Karpas-422 (cell line): ENCODE measurements at regions not wholly inside any gene's neighbourhood (a gene's known extent, or its start where the extent isn't known, plus 50 kb on each side); places are given as distances from the start of the nearest gene placed in this dataset.

Experiments used
- DNase-seq: peaks from one replicate; pipeline ENCODE4 v3.0.0-alpha.2; 2015
- H2AFZ ChIP-seq: fragments of 200-600 bp; sonication (generic); 2 replicates; pipeline ENCODE4 v1.6.1; 2014; ENCODE audit warnings: antibody characterized with exemption, low read length, mixed read lengths
- H3K27ac ChIP-seq: fragments of 200-600 bp; sonication (generic); 2 replicates; pipeline ENCODE4 v1.5.1; 2014; ENCODE audit warnings: mild to moderate bottlenecking, low read length, moderate library complexity
- H3K27me3 ChIP-seq: fragments of 200-600 bp; sonication (generic); 2 replicates; pipeline ENCODE4 v1.6.1; 2014; ENCODE audit warnings: low read length, mixed read lengths
- H3K36me3 ChIP-seq: fragments of 200-600 bp; sonication (generic); 2 replicates; pipeline ENCODE4 v1.6.1; 2014; ENCODE audit warnings: low read length, mixed read lengths; ENCODE audit not compliant: insufficient read depth
- H3K4me1 ChIP-seq: fragments of 200-600 bp; sonication (generic); 2 replicates; pipeline ENCODE4 v1.6.1; 2014; ENCODE audit warnings: mild to moderate bottlenecking, low read length, mixed read lengths
- H3K4me2 ChIP-seq: fragments of 200-600 bp; sonication (generic); 2 replicates; pipeline ENCODE4 v1.6.1; 2014; ENCODE audit warnings: low read length, low read depth, mild to moderate bottlenecking; ENCODE audit not compliant: poor library complexity, severe bottlenecking
- H3K4me3 ChIP-seq: fragments of 200-600 bp; sonication (generic); 2 replicates; pipeline ENCODE4 v1.5.1; 2014; ENCODE audit warnings: mild to moderate bottlenecking, antibody characterized with exemption, low read length, mixed read lengths
- H3K79me2 ChIP-seq: fragments of 200-600 bp; sonication (generic); 2 replicates; pipeline ENCODE4 v1.6.1; 2014; ENCODE audit warnings: mild to moderate bottlenecking, low read length, mixed read lengths
- H3K9ac ChIP-seq: fragments of 200-600 bp; sonication (generic); 2 replicates; pipeline ENCODE4 v1.6.0; 2014; ENCODE audit warnings: low read length
- H3K9me2 ChIP-seq: fragments of 200-600 bp; sonication (generic), shearing (Covaris generic); replicated peaks from 2 replicates; pipeline ENCODE4 v1.6.0; 2014; ENCODE audit warnings: mild to moderate bottlenecking, low read length, moderate library complexity; ENCODE audit not compliant: insufficient read depth
- H3K9me3 ChIP-seq: fragments of 300-700, 200-600 bp; sonication (generic); 2 replicates; pipeline ENCODE4 v1.6.1; 2014; ENCODE audit warnings: low read length, mixed read lengths
- H4K20me1 ChIP-seq: fragments of 200-600 bp; sonication (generic); 2 replicates; pipeline ENCODE4 v1.6.1; 2014; ENCODE audit warnings: mild to moderate bottlenecking, antibody characterized with exemption, low read length, low read depth; ENCODE audit not compliant: insufficient read depth

DNA sequence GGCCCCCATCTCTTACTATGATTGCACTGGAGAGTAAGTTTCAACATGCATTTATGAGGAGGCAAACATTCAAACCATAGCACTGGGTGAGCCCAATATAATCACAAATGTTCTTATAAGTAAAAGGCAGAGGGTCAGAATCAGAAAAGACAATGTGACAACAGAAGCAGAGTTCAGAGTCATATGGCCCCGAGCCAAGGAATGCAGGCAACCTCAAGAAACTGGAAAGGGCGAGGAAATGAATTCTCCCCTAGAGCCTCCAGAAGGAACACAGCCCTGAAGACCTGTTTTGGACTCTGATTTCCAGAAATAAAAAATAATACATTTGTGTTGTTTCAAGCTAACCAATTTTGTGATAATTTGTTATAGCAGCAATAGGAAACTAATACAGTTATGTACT lies 81.3 kb upstream of the ABI3BP start:
- no peak for DNase-seq

GRCh38 chr3:101072300-101072699 lies 79.1 kb upstream of the ABI3BP start:
- Histone ChIP-seq H3K4me3 (no peak overlapping the region), H4K20me1 (no peaks in the 10 kb centered on the region), H3K79me2 (no peaks in the 10 kb centered on the region), H3K9me3 (no peaks in the 10 kb centered on the region), H3K27ac (no peak overlapping the region), H3K36me3 (no peaks in the 10 kb centered on the region), H3K9me2 (no peaks in the 10 kb centered on the region), H3K4me2 (no peak overlapping the region), H3K27me3 (no peaks in the 10 kb centered on the region), H3K4me1 (no peaks in the 10 kb centered on the region), H2AFZ (no peak overlapping the region), H3K9ac (no peak overlapping the region)
- no peak for DNase-seq

More for the DNA sequence above, 81.3 kb upstream of the ABI3BP start:
- Histone ChIP-seq H3K27ac (no peak overlapping the region), H3K4me1 (no peaks in the 10 kb centered on the region), H3K27me3 (no peaks in the 10 kb centered on the region), H2AFZ (no peak overlapping the region), H4K20me1 (no peaks in the 10 kb centered on the region), H3K4me2 (no peak overlapping the region), H3K36me3 (no peaks in the 10 kb centered on the region), H3K9me3 (no peaks in the 10 kb centered on the region), H3K4me3 (no peak overlapping the region), H3K79me2 (no peaks in the 10 kb centered on the region), H3K9ac (no peak overlapping the region), H3K9me2 (no peaks in the 10 kb centered on the region)

- no peak for DNase-seq
- Histone ChIP-seq H3K9me2 (no peaks in the 10 kb centered on the region), H3K36me3 (no peaks in the 10 kb centered on the region), H2AFZ (no peak overlapping the region), H4K20me1 (no peaks in the 10 kb centered on the region), H3K27ac (no peak overlapping the region), H3K9ac (no peak overlapping the region), H3K27me3 (no peaks in the 10 kb centered on the region), H3K9me3 (no peaks in the 10 kb centered on the region), H3K4me3 (no peak overlapping the region), H3K79me2 (no peaks in the 10 kb centered on the region), H3K4me2 (no peak overlapping the region), H3K4me1 (no peaks in the 10 kb centered on the region)
These were observed 77.5 kb upstream of the ABI3BP start for GRCh38 chr3:101070799-101071121.

DNA sequence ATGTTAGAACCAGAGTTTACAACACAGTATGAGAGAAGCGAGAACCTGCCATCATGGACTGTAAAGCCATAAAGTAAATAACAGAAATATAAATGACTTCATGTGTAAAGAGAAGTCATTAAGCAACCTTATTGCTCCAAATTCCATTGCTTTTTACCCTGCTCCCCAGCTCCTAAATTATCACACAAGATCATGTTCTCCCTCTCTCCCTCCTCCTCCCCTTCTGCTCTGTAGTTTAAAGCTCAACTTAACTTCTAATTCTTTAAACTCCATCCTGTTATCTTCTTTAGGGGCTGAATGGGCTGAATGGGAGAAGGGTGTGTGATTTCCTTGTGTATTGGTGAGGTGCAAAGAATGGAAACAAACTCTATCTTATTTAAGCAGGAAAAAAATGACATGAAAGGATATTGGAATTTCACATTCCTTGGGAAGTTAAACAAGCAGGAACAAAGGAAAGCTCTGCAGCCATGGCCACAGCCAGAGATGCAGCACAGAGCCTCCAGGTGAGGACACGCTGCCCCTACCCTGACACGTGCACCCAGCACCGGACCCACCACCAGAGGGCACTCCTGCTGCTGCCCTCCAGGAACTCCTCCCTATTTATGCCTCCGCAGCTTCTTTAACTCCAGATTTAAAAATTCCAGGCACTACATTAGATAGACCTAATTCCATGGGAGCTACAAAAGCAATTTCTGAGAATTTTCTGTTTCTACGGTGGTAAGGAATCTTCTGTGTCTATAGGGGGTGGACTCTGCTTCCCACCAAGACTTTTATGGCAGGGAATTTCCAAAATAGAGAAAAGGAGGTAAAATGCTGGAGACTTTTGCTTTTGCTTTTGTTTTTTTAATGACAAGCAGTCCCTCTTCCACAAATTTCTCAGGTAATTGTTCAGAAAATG lies 76.9 kb upstream of the ABI3BP start:
- Histone ChIP-seq H3K4me2 (no peak overlapping the region), H2AFZ (no peak overlapping the region; the same call in 1 of the 2 replicates), H3K27ac (no peak overlapping the region), H3K4me3 (no peak overlapping the region), H3K27me3 (no peaks in the 10 kb centered on the region), H3K79me2 (no peaks in the 10 kb centered on the region), H3K36me3 (no peaks in the 10 kb centered on the region), H3K9ac (no peak overlapping the region), H3K4me1 (no peaks in the 10 kb centered on the region), H3K9me3 (no peaks in the 10 kb centered on the region), H4K20me1 (no peaks in the 10 kb centered on the region), H3K9me2 (no peaks in the 10 kb centered on the region)
- DNase-seq = peak; percentile 84

- H3K4me1 ChIP-seq = no peaks in the 10 kb centered on the region
- H3K79me2 ChIP-seq = no peaks in the 10 kb centered on the region
- H3K9me3 ChIP-seq = no peaks in the 10 kb centered on the region
- DNase-seq = no peak
- H3K4me2 ChIP-seq = no peak overlapping the region
- H3K9me2 ChIP-seq = no peaks in the 10 kb centered on the region
- no peaks in the 10 kb centered on the region for H3K27me3 ChIP-seq
- no peak overlapping the region for H3K27ac ChIP-seq
- H3K4me3 ChIP-seq = no peak overlapping the region
- no peak overlapping the region for H3K9ac ChIP-seq
- H2AFZ ChIP-seq = no peak overlapping the region
- no peaks in the 10 kb centered on the region for H4K20me1 ChIP-seq
- H3K36me3 ChIP-seq = no peaks in the 10 kb centered on the region
These were observed 75.8 kb upstream of the ABI3BP start for GRCh38 chr3:101068876-101069606.

DNA sequence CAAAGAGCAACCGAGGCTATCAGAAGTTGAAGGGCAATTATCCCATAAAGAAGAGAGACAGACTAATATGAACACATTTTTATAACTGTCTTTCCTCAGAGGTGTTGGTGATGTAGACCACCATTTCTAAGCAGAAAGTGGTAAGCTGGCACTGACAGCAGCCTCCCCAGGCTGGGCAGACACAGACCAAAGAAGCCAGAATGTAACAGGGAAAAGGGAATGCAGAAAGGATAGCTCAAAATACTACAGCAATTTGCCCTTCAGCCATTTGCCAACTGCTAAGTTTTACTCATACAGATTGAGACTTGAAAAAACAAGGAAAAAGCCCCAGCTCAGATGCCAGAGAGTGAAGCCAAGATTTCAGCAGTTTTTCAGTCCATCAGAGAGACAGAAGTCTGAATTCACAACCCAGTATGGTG lies 73.5 kb upstream of the ABI3BP start:
- Histone ChIP-seq H3K9ac (no peak overlapping the region), H3K9me3 (no peaks in the 10 kb centered on the region), H3K4me3 (no peak overlapping the region), H3K36me3 (no peaks in the 10 kb centered on the region), H3K27ac (no peak overlapping the region), H3K9me2 (no peaks in the 10 kb centered on the region), H3K4me1 (no peaks in the 10 kb centered on the region), H4K20me1 (no peaks in the 10 kb centered on the region), H2AFZ (no peak overlapping the region), H3K79me2 (no peaks in the 10 kb centered on the region), H3K4me2 (no peak overlapping the region), H3K27me3 (no peaks in the 10 kb centered on the region)
- DNase-seq = peak; percentile 2

DNA sequence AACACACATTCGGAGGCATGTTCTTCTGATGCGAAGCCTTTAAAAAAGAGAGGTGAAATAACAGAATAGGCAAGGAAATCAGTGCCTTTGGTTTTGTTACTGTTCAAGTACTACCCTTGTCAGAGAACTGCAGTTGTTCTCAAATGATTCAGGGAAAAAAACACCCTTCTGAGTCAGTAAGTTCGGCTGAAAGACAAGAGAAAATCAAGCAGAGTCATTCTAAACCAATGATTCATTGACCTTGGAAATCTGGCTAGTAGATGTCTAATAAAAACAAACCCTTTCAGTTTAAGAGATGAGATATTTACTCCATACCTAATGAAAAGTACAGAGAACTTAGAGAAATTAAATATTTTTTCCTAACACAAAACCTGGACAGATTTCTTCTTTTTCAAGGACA lies 72.7 kb upstream of the ABI3BP start:
- Histone ChIP-seq H3K79me2 (no peaks in the 10 kb centered on the region), H3K27ac (no peak overlapping the region), H3K36me3 (no peaks in the 10 kb centered on the region), H4K20me1 (no peaks in the 10 kb centered on the region), H3K4me2 (no peak overlapping the region), H3K4me1 (no peaks in the 10 kb centered on the region), H3K9me3 (no peaks in the 10 kb centered on the region), H2AFZ (no peak overlapping the region), H3K9ac (no peak overlapping the region), H3K4me3 (no peak overlapping the region), H3K9me2 (no peaks in the 10 kb centered on the region), H3K27me3 (no peaks in the 10 kb centered on the region)
- DNase-seq = no peak

DNA sequence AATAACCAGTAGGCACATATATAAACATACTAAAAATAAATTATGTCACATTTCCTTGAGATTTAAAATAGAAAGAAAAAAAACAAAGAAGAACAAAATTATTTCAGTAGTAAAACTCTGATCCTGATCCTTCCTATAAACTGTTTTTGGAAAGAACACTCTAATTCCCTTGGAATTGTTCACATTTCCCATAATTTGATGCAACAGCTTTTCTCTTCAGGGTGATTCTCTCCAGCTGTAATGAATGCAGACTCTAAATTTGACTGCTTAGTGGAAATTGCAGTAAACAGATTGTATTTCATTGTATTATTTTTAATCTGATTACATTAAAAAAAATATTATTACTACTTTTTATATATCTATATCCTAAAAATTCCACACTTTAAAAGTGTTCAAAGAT lies 70.2 kb upstream of the ABI3BP start:
- DNase-seq = no peak
- H3K79me2 ChIP-seq = no peaks in the 10 kb centered on the region
- H3K27ac ChIP-seq = no peak overlapping the region
- H3K9me2 ChIP-seq = no peaks in the 10 kb centered on the region
- no peak overlapping the region for H3K4me2 ChIP-seq
- H4K20me1 ChIP-seq = no peaks in the 10 kb centered on the region
- H3K9ac ChIP-seq = no peak overlapping the region
- no peaks in the 10 kb centered on the region for H3K4me1 ChIP-seq
- no peaks in the 10 kb centered on the region for H3K27me3 ChIP-seq
- H2AFZ ChIP-seq = no peak overlapping the region
- no peaks in the 10 kb centered on the region for H3K9me3 ChIP-seq
- H3K36me3 ChIP-seq = no peaks in the 10 kb centered on the region
- H3K4me3 ChIP-seq = no peak overlapping the region
